Activated naive CD8-positive, alpha-beta T cell treated with anti-CD3 and anti-CD28 coated beads, Interleukin-2, amount 10 ng/mL, durations not matched to agents 7 days and 5 days (primary cell): ENCODE measurements at regions not wholly inside any gene's neighbourhood (a gene's known extent, or its start where the extent isn't known, plus 50 kb on each side); places are given as distances from the start of the nearest gene placed in this dataset.
"Not testable (repeated sequence)": the region's sequence is repeated elsewhere in the genome, so short reads cannot be mapped to it uniquely, and the experiment has no call there.

ENCODE experiments used
- ATAC-seq: fragments of 150-1000 bp; cut with Tn5 transposase; one replicate; pipeline ENCODE4 v1.10.0; 2021; ENCODE audit warnings: low read depth, moderate library complexity
- POLR2A ChIA-PET: fragments of 350-600 bp; sonication (Branson Sonifier 250); formaldehyde crosslinking; loops from one replicate; lab custom pipeline; 2021; ENCODE audit warnings: antibody characterized with exemption; lab: Charles Lee
- DNase-seq: peaks from one replicate; pipeline ENCODE4 v3.0.0; 2021
- H3K27ac Mint-ChIP-seq: one replicate; pipeline ENCODE4 v1.8.0; 2022; ENCODE audit warnings: mild to moderate bottlenecking, mixed read lengths
- H3K27me3 Mint-ChIP-seq: one replicate; pipeline ENCODE4 v1.8.0; 2022; ENCODE audit warnings: mild to moderate bottlenecking, moderate library complexity, mixed read lengths
- H3K36me3 Mint-ChIP-seq: one replicate; pipeline ENCODE4 v1.8.0; 2021; ENCODE audit warnings: mild to moderate bottlenecking, mixed read lengths
- H3K4me1 Mint-ChIP-seq: one replicate; pipeline ENCODE4 v1.8.0; 2021; ENCODE audit warnings: mixed read lengths
- H3K4me3 Mint-ChIP-seq: one replicate; pipeline ENCODE4 v1.8.0; 2022; ENCODE audit warnings: mild to moderate bottlenecking, moderate library complexity, mixed read lengths
- H3K9me3 Mint-ChIP-seq: one replicate; pipeline ENCODE4 v1.8.0; 2021; ENCODE audit warnings: mixed read lengths

GRCh38 chr5:152704286-152704685 lies 299.2 kb upstream of the NMUR2 start:
- H3K4me3 Mint-ChIP-seq = no peak overlapping the region

GRCh38 chr5:152711801-152712388 lies 306.8 kb upstream of the NMUR2 start:
- DNase-seq = no peak
- Mint-ChIP-seq H3K36me3 (no peaks in the 10 kb centered on the region), H3K4me1 (no peaks in the 10 kb centered on the region), H3K27me3 (no peaks in the 10 kb centered on the region), H3K9me3 (peaks cover 4% of the 10 kb centered on the region), H3K4me3 (no peak overlapping the region), H3K27ac (no peak overlapping the region)
- ATAC-seq = no peak
- POLR2A ChIA-PET = no interaction called here

More at GRCh38 chr5:152704286-152704685, 299.2 kb upstream of the NMUR2 start:
- no peak overlapping the region for H3K27ac Mint-ChIP-seq
- H3K4me1 Mint-ChIP-seq = no peaks in the 10 kb centered on the region
- no peaks in the 10 kb centered on the region for H3K36me3 Mint-ChIP-seq
- no peak for ATAC-seq
- H3K27me3 Mint-ChIP-seq = no peaks in the 10 kb centered on the region
- peaks cover under 1% of the 10 kb centered on the region for H3K9me3 Mint-ChIP-seq
- no peak for DNase-seq
- POLR2A ChIA-PET = no interaction called here

GRCh38 chr5:152717393-152717792 lies 312.3 kb upstream of the NMUR2 start:
- H3K4me3 Mint-ChIP-seq = no peak overlapping the region
- peaks cover 4% of the 10 kb centered on the region for H3K9me3 Mint-ChIP-seq
- H3K36me3 Mint-ChIP-seq = no peaks in the 10 kb centered on the region
- no peak for DNase-seq
- H3K27me3 Mint-ChIP-seq = no peaks in the 10 kb centered on the region
- POLR2A ChIA-PET = no interaction called here
- no peak for ATAC-seq
- H3K4me1 Mint-ChIP-seq = no peaks in the 10 kb centered on the region
- H3K27ac Mint-ChIP-seq = no peak overlapping the region

GRCh38 chr5:152723482-152723881 lies 318.4 kb upstream of the NMUR2 start:
- POLR2A ChIA-PET = no interaction called here
- H3K4me1 Mint-ChIP-seq = no peaks in the 10 kb centered on the region
- no peak for DNase-seq
- no peaks in the 10 kb centered on the region for H3K36me3 Mint-ChIP-seq
- ATAC-seq = no peak
- peaks cover 6% of the 10 kb centered on the region for H3K9me3 Mint-ChIP-seq
- no peaks in the 10 kb centered on the region for H3K27me3 Mint-ChIP-seq
- H3K4me3 Mint-ChIP-seq = no peak overlapping the region
- H3K27ac Mint-ChIP-seq = no peak overlapping the region

- no peaks in the 10 kb centered on the region for H3K4me1 Mint-ChIP-seq
- no peaks in the 10 kb centered on the region for H3K27me3 Mint-ChIP-seq
- no peak for DNase-seq
- POLR2A ChIA-PET = no interaction called here
- H3K36me3 Mint-ChIP-seq = no peaks in the 10 kb centered on the region
- H3K27ac Mint-ChIP-seq = no peak overlapping the region
- no peak for ATAC-seq
- H3K4me3 Mint-ChIP-seq = no peak overlapping the region
- H3K9me3 Mint-ChIP-seq = no peaks in the 10 kb centered on the region
Measured at GRCh38 chr5:152730176-152730575, 325.1 kb upstream of the NMUR2 start.

- Mint-ChIP-seq H3K27me3 (no peaks in the 10 kb centered on the region), H3K4me1 (no peaks in the 10 kb centered on the region), H3K27ac (no peak overlapping the region), H3K9me3 (peaks cover 1% of the 10 kb centered on the region), H3K4me3 (no peak overlapping the region), H3K36me3 (no peaks in the 10 kb centered on the region)
- DNase-seq (no peak), ATAC-seq (no peak)
- POLR2A ChIA-PET = no interaction called here
Measured at GRCh38 chr5:152736906-152737305, 331.8 kb upstream of the NMUR2 start.

- Mint-ChIP-seq H3K27ac (no peak overlapping the region), H3K27me3 (no peaks in the 10 kb centered on the region)
- DNase-seq = no peak
Measured at GRCh38 chr5:152739916-152740315, 334.8 kb upstream of the NMUR2 start.

GRCh38 chr5:152741126-152741525 lies 336.0 kb upstream of the NMUR2 start:
- H3K27me3 Mint-ChIP-seq, POLR2A ChIA-PET, H3K27ac Mint-ChIP-seq, H3K9me3 Mint-ChIP-seq, H3K36me3 Mint-ChIP-seq, H3K4me1 Mint-ChIP-seq, H3K4me3 Mint-ChIP-seq, ATAC-seq, DNase-seq: not testable (repeated sequence)

More at GRCh38 chr5:152739916-152740315, 334.8 kb upstream of the NMUR2 start:
- Mint-ChIP-seq H3K4me1 (no peaks in the 10 kb centered on the region), H3K9me3 (peaks cover 1% of the 10 kb centered on the region), H3K4me3 (no peak overlapping the region), H3K36me3 (no peaks in the 10 kb centered on the region)
- POLR2A ChIA-PET = no interaction called here
- no peak for ATAC-seq

GRCh38 chr5:152787709-152788217 lies 382.7 kb upstream of the NMUR2 start:
- ATAC-seq, H3K27ac Mint-ChIP-seq, H3K27me3 Mint-ChIP-seq, H3K36me3 Mint-ChIP-seq, POLR2A ChIA-PET, H3K4me1 Mint-ChIP-seq, H3K4me3 Mint-ChIP-seq, DNase-seq: not testable (repeated sequence)
- peaks cover 12% of the 10 kb centered on the region for H3K9me3 Mint-ChIP-seq

GRCh38 chr5:152801886-152802285 lies 396.8 kb upstream of the NMUR2 start:
- Mint-ChIP-seq H3K9me3 (peaks cover 3% of the 10 kb centered on the region), H3K36me3 (no peaks in the 10 kb centered on the region), H3K27ac (no peak overlapping the region), H3K27me3 (no peaks in the 10 kb centered on the region), H3K4me3 (no peak overlapping the region), H3K4me1 (no peaks in the 10 kb centered on the region)
- no peak for ATAC-seq
- POLR2A ChIA-PET = no interaction called here
- DNase-seq = no peak

- H3K9me3 Mint-ChIP-seq = peaks cover 1% of the 10 kb centered on the region
- H3K4me1 Mint-ChIP-seq = no peaks in the 10 kb centered on the region
- ATAC-seq (no peak), DNase-seq (no peak)
- POLR2A ChIA-PET = no interaction called here
- no peak overlapping the region for H3K4me3 Mint-ChIP-seq
- no peaks in the 10 kb centered on the region for H3K27me3 Mint-ChIP-seq
- no peak overlapping the region for H3K27ac Mint-ChIP-seq
- H3K36me3 Mint-ChIP-seq = no peaks in the 10 kb centered on the region
Measured at GRCh38 chr5:152804179-152804578, 399.1 kb upstream of the NMUR2 start.

- ATAC-seq (no peak), DNase-seq (no peak)
- H3K4me1 Mint-ChIP-seq = no peaks in the 10 kb centered on the region
- POLR2A ChIA-PET = no interaction called here
- H3K27me3 Mint-ChIP-seq = no peaks in the 10 kb centered on the region
- H3K27ac Mint-ChIP-seq = no peak overlapping the region
- H3K36me3 Mint-ChIP-seq = no peaks in the 10 kb centered on the region
- peaks cover 2% of the 10 kb centered on the region for H3K9me3 Mint-ChIP-seq
- no peak overlapping the region for H3K4me3 Mint-ChIP-seq
Measured at GRCh38 chr5:152811988-152812387, 406.9 kb upstream of the NMUR2 start.

- H3K36me3 Mint-ChIP-seq = no peaks in the 10 kb centered on the region
Measured at GRCh38 chr5:152813526-152813925, 408.4 kb upstream of the NMUR2 start.

GRCh38 chr5:152819891-152820290 lies 414.8 kb upstream of the NMUR2 start:
- no peaks in the 10 kb centered on the region for H3K9me3 Mint-ChIP-seq
- H3K27me3 Mint-ChIP-seq = no peaks in the 10 kb centered on the region
- H3K36me3 Mint-ChIP-seq = no peaks in the 10 kb centered on the region
- no peak for ATAC-seq
- POLR2A ChIA-PET = no interaction called here
- no peak for DNase-seq
- no peak overlapping the region for H3K27ac Mint-ChIP-seq
- H3K4me1 Mint-ChIP-seq = no peaks in the 10 kb centered on the region
- H3K4me3 Mint-ChIP-seq = no peak overlapping the region

More at GRCh38 chr5:152813526-152813925, 408.4 kb upstream of the NMUR2 start:
- Mint-ChIP-seq H3K27ac (no peak overlapping the region), H3K4me1 (no peaks in the 10 kb centered on the region), H3K27me3 (no peaks in the 10 kb centered on the region), H3K9me3 (peaks cover 2% of the 10 kb centered on the region), H3K4me3 (no peak overlapping the region)
- POLR2A ChIA-PET = no interaction called here
- DNase-seq (no peak), ATAC-seq (no peak)
